HG02973 (cell line): ENCODE measurements at regions not wholly inside any gene's neighbourhood (a gene's known extent, or its start where the extent isn't known, plus 50 kb on each side); places are given as distances from the start of the nearest gene placed in this dataset.

Source experiments
- ATAC-seq: cut with Tn5 transposase; IDR thresholded peaks from one replicate; pipeline ENCODE4 v1.9.1; 2021; ENCODE audit warnings: moderate library complexity; ENCODE audit not compliant: unreplicated experiment

DNA sequence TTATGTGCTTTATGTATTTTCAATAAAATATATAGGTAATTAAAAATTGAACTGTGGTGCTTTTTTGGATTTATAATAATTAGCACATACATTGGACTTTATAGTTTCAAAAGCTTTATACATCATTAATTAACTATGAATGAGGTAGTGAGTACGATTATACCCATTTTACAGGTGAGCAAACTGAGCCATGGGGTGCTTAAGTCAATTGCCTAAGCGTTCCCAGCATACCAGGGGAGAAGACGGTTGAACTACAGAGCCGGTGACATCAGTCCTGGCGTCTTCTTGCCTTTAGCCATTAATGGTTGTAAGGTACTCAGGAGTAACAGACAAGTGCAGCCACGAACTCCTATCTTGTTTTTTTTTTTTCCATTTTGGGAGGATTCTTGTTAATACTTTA is 172.8 kb downstream of the GATA3 start:
- no peak for ATAC-seq

GRCh38 chr10:8229153-8229552 is 174.7 kb downstream of the GATA3 start:
- ATAC-seq = no peak

- ATAC-seq = no peak
These were observed 176.4 kb downstream of the GATA3 start for GRCh38 chr10:8230902-8231301.

- ATAC-seq = no peak
These were observed 178.6 kb downstream of the GATA3 start for GRCh38 chr10:8233049-8233448.

DNA sequence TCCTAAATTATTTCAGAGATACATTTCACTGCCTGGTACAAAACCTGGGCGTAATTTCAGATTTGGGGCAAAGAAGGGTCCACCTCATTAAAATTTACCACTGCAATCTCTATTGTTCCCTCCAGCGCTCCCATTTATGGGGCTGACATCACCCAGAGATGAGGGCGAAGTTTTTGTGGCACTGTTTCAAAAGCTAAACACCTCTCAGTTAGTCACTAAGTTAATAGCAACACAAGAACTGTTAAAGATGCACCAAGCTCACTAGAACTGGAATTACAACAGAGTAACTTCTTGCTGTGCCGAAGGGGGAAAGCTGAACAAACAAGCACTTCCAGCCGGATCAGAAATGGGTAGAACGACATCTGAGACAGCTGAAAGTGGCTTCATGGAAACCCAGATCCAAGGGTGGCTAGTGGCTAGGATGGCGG is 179.4 kb downstream of the GATA3 start:
- ATAC-seq = no peak

DNA sequence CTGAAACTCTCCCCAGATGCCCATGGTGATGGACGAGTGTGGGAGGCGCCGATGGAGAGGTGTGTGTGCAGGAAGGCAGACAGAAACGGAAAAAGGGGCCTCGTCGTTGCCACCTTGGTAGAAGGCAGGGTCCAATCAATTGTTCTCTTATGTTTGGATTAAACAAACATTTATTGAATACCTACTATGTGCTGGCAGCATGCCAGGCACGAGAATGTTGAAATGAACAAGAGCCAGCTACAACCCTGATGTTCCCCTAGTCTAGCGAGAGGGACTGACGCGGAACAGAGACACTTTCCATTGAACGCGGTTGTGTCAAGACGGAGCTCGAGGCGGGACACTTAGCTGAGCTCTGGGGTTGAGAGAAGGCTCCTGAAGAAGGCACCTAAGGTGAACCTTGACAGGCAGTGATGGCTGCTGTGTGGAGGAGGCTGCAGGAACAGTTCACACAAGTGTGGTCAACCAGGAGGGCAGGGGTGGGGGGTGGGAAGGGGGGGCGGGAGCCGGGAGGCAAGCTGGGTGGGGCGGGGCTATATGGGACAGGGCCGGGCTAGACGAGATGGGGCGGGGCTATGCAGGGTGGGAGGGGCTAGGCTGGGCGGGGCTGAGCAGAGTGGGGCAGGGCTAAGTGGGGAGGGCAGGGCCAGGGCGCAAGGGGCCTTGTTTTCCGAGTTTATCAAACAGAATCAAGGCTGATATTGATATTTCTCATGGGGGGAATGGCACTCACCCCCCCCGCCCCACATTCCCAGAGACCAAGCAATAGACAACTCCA is 181.0 kb downstream of the GATA3 start:
- no peak for ATAC-seq

GRCh38 chr10:8238986-8239385 is 184.5 kb downstream of the GATA3 start:
- no peak for ATAC-seq

GRCh38 chr10:8240861-8241260 is 186.4 kb downstream of the GATA3 start:
- ATAC-seq = no peak

GRCh38 chr10:8242295-8242872 is 187.9 kb downstream of the GATA3 start:
- ATAC-seq = no peak

GRCh38 chr10:8245131-8245813 is 190.8 kb downstream of the GATA3 start:
- ATAC-seq = no peak

GRCh38 chr10:8245814-8246142 is 191.3 kb downstream of the GATA3 start:
- ATAC-seq = no peak

- ATAC-seq = no peak
These were observed 192.1 kb downstream of the GATA3 start for GRCh38 chr10:8246548-8246947.

DNA sequence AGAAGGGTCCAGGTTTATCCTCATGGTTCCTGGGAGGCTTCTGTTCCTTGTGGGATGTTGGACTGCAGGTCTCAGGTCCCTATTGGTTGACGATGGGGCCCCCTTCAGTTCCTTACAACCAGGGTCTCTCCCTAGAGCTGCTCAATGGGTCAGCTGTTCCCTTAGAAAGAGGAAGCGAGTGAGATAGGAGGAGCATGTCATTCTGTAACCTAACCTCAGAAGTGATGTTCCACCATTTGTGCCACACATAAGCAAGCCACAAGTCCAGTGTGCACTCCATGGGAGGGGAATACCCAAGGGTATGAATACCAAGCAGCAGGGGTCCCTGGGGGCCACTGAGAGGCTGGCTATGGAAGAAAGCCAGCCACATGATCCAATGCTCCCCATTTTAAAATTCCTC is 192.7 kb downstream of the GATA3 start:
- ATAC-seq = no peak

- ATAC-seq = no peak
These were observed 194.4 kb downstream of the GATA3 start for GRCh38 chr10:8248868-8249267.

DNA sequence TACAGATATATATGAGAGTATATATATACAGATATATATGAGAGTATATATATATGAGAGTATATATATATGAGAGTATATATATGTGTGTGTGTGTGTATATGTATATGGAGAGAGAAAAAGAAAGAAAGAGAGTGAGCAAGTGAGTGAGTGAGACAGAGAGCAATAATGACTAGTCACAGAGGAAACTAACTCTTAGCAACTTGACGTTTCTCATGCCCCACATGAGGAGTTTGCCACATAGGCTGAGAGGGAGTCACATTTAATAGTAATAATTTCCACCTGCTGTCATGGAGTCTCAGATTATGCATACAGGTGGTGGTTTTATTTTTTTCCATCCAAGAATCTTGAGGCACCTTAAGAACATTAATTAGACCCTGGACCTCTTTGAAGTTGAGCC is 199.9 kb downstream of the GATA3 start:
- no peak for ATAC-seq

GRCh38 chr10:8255301-8255700 is 200.8 kb downstream of the GATA3 start:
- ATAC-seq = no peak

GRCh38 chr10:8260645-8261044 is 206.2 kb downstream of the GATA3 start:
- ATAC-seq = no peak

GRCh38 chr10:8262317-8262716 is 207.8 kb downstream of the GATA3 start:
- ATAC-seq = no peak

- no peak for ATAC-seq
These were observed 215.5 kb downstream of the GATA3 start for GRCh38 chr10:8269976-8270375.

DNA sequence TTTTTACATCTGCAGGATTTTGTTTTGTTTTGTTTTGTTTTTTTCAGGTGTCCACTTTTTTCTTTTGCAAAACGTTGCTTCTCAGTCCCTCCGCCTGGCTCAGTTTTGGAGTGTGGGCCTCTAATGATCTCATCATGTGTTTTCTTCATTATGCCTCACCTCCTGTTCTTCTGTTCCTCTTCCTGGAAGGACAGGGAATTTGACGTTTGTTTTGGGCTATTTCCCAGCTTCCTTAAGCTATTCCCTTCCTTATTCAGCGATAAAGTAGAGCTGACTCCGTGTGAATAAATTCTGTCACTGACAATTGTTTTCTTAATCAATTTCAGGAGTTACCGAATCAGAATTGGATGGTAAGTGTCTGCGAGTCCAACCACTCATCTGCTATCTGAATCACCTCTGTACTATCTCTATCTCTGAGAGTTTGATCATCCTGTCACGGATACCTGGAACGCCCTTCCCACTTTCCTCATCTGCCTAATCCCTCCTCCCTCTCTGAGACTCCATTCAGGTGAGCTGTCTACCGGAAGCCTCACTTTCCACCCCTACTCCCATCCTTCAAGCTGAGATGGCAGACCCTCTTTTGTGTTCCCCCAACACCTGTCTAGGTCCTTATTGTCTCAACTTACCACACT is 218.4 kb downstream of the GATA3 start:
- no peak for ATAC-seq

GRCh38 chr10:8273749-8274148 is 219.3 kb downstream of the GATA3 start:
- no peak for ATAC-seq

DNA sequence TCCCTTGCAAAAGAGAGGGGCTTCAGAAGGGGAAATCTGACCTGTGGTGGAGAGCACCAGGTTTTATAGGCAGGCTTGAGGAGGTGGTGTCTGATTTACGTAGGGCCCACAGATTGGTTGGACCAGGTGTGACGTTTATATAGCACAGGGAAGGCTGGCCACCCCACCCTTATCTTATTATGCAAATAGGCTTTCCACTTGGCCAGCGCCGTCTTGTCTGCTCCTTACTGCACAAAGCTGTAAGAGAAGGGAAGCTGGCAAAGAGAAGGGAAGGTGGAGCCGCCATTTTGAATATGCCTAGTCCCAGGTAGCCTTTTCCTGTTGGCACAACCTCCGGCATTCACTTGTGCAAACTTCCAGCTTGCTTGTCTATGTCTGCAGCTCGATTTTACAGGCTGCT is 221.4 kb downstream of the GATA3 start:
- ATAC-seq = no peak
